ENCODE measurements at regions not wholly inside any gene's neighbourhood (a gene's known extent, or its start where the extent isn't known, plus 50 kb on each side); places are given as distances from the start of the nearest gene placed in this dataset.

DNA sequence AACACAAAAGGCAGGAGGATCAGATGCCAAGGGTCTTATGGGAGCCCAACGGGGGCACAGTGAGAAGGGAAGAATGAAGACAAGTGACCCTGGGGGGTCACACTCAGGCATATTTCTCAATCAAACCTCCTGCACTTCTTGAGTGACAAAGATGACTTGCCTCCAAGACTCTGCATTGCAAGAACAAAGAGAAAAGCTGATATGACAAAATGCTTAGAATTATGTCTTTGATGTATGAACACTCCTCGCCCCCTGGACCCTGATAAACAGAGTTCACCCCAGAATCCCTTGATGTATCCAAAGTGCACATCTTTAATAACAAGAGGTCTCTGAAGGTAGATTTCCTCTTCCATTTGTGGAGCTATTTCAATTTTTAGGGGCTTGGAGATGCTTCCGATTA is 146.5 kb downstream of the C5orf15 start:
- TF ChIP-seq CTCF (IDR thresholded peaks at IDR 0.05): no peak
- Mint-ChIP-seq H3K4me1 (peaks cover 75% of the 10 kb centered on the region), H3K4me3 (no peak overlapping the region), H3K9me3 (no peaks in the 10 kb centered on the region), H3K27me3 (ENCODE audit: low read depth, poor library complexity) (peaks cover 15% of the 10 kb centered on the region), H3K27ac (no peak overlapping the region), H3K36me3 (ENCODE audit: low read depth) (no peaks in the 10 kb centered on the region)
- DNase-seq: no peak

DNA sequence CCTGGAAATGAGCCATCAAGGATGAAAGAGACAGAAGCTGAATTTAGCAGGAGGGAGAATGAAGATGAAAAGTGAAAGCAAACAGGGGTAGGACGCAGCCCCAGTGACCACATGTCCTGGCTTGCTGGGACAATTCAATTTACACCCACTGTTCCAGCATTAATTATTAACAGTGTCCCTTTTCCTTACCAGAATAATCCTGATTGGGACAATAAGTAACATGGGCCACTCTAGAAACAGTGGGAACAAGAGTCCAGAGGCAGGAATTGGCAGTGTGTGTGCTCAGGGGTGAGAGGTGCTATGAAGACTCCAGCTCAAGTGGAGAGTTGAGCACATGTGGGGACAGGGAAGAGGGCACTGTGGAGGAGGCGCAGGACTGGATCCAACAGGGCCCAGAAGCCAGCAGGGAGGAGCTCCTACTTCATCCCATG is 147.1 kb downstream of the C5orf15 start:
- Mint-ChIP-seq H3K36me3 (ENCODE audit: low read depth) (no peaks in the 10 kb centered on the region), H3K9me3 (no peaks in the 10 kb centered on the region), H3K27ac (no peak overlapping the region), H3K4me3 (no peak overlapping the region), H3K27me3 (ENCODE audit: low read depth, poor library complexity) (peaks cover 15% of the 10 kb centered on the region), H3K4me1 (peaks cover 69% of the 10 kb centered on the region)
- no peak for TF ChIP-seq CTCF (IDR thresholded peaks at IDR 0.05)
- no peak for DNase-seq

- H3K4me1 Mint-ChIP-seq: peaks cover 61% of the 10 kb centered on the region
- no peak for DNase-seq
- no peak overlapping the region for H3K4me3 Mint-ChIP-seq
- no peaks in the 10 kb centered on the region for H3K36me3 Mint-ChIP-seq (ENCODE audit: low read depth)
- no peak for TF ChIP-seq CTCF (IDR thresholded peaks at IDR 0.05)
- H3K27me3 Mint-ChIP-seq (ENCODE audit: low read depth, poor library complexity): peaks cover 15% of the 10 kb centered on the region
- peak overlapping the region; percentile 64 for H3K27ac Mint-ChIP-seq
- no peaks in the 10 kb centered on the region for H3K9me3 Mint-ChIP-seq
Observed at GRCh38 chr5:133820507-133820906, 147.9 kb downstream of the C5orf15 start.

GRCh38 chr5:133819977-133820471 is 148.4 kb downstream of the C5orf15 start:
- DNase-seq: peak; percentile 39
- peak overlapping the region; percentile 64 for H3K27ac Mint-ChIP-seq
- H3K9me3 Mint-ChIP-seq: no peaks in the 10 kb centered on the region
- no peak for TF ChIP-seq CTCF (IDR thresholded peaks at IDR 0.05)
- H3K27me3 Mint-ChIP-seq (ENCODE audit: low read depth, poor library complexity): peaks cover 15% of the 10 kb centered on the region
- no peak overlapping the region for H3K4me3 Mint-ChIP-seq
- no peaks in the 10 kb centered on the region for H3K36me3 Mint-ChIP-seq (ENCODE audit: low read depth)
- peaks cover 57% of the 10 kb centered on the region for H3K4me1 Mint-ChIP-seq

GRCh38 chr5:133818869-133819600 is 149.4 kb downstream of the C5orf15 start:
- no peak overlapping the region for H3K4me3 Mint-ChIP-seq
- no peaks in the 10 kb centered on the region for H3K36me3 Mint-ChIP-seq (ENCODE audit: low read depth)
- no peak for DNase-seq
- no peak overlapping the region for H3K27ac Mint-ChIP-seq
- H3K27me3 Mint-ChIP-seq (ENCODE audit: low read depth, poor library complexity): peaks cover 15% of the 10 kb centered on the region
- TF ChIP-seq CTCF (IDR thresholded peaks at IDR 0.05): no peak
- H3K9me3 Mint-ChIP-seq: no peaks in the 10 kb centered on the region
- peaks cover 52% of the 10 kb centered on the region for H3K4me1 Mint-ChIP-seq

GRCh38 chr5:133818031-133818431 is 150.4 kb downstream of the C5orf15 start:
- no peak overlapping the region for H3K4me3 Mint-ChIP-seq
- peaks cover 50% of the 10 kb centered on the region for H3K4me1 Mint-ChIP-seq
- peaks cover 13% of the 10 kb centered on the region for H3K27me3 Mint-ChIP-seq (ENCODE audit: low read depth, poor library complexity)
- no peaks in the 10 kb centered on the region for H3K36me3 Mint-ChIP-seq (ENCODE audit: low read depth)
- no peak for TF ChIP-seq CTCF (IDR thresholded peaks at IDR 0.05)
- no peak for DNase-seq
- H3K27ac Mint-ChIP-seq: no peak overlapping the region
- H3K9me3 Mint-ChIP-seq: no peaks in the 10 kb centered on the region

Measured in nephron progenitor cell (in vitro differentiated cells).